Medulla oblongata (tissue), 1 donor: ENCODE measurements at regions not wholly inside any gene's neighbourhood (a gene's known extent, or its start where the extent isn't known, plus 50 kb on each side); places are given as distances from the start of the nearest gene placed in this dataset.
A peak's percentile ranks its signal among the peaks of the same experiment; 100 is the strongest.

ENCODE experiments used
- DNase-seq: peaks from one replicate; pipeline ENCODE4 v3.0.0-alpha.2; 2015; ENCODE audit errors: extremely low spot score

GRCh38 chr4:32147446-32148085, 1427.4 kb downstream of the PCDH7 start:
- no peak for DNase-seq

GRCh38 chr4:32148111-32148666, 1428.0 kb downstream of the PCDH7 start:
- peak; percentile 22 for DNase-seq

GRCh38 chr4:32158961-32159360, 1438.8 kb downstream of the PCDH7 start:
- no peak for DNase-seq

GRCh38 chr4:32161392-32161791, 1441.2 kb downstream of the PCDH7 start:
- DNase-seq, result no peak

GRCh38 chr4:32163125-32163524, 1443.0 kb downstream of the PCDH7 start:
- no peak for DNase-seq

- no peak for DNase-seq
Observed at GRCh38 chr4:32169841-32170240, 1449.7 kb downstream of the PCDH7 start.

GRCh38 chr4:32172086-32172485, 1451.9 kb downstream of the PCDH7 start:
- no peak for DNase-seq

GRCh38 chr4:32172761-32173160, 1452.6 kb downstream of the PCDH7 start:
- no peak for DNase-seq

GRCh38 chr4:32180086-32180485, 1459.9 kb downstream of the PCDH7 start:
- no peak for DNase-seq

GRCh38 chr4:32184186-32184585, 1464.0 kb downstream of the PCDH7 start:
- no peak for DNase-seq

- DNase-seq, result no peak
Observed at GRCh38 chr4:32189130-32189529, 1469.0 kb downstream of the PCDH7 start.

GRCh38 chr4:32189788-32190187, 1469.6 kb downstream of the PCDH7 start:
- DNase-seq, result no peak

GRCh38 chr4:32191961-32192360, 1471.8 kb downstream of the PCDH7 start:
- no peak for DNase-seq

GRCh38 chr4:32192363-32192762, 1472.2 kb downstream of the PCDH7 start:
- DNase-seq, result no peak

GRCh38 chr4:32192991-32193390, 1472.8 kb downstream of the PCDH7 start:
- no peak for DNase-seq

GRCh38 chr4:32196950-32197688, 1477.0 kb downstream of the PCDH7 start:
- no peak for DNase-seq

- no peak for DNase-seq
Observed at GRCh38 chr4:32199639-32200038, 1479.5 kb downstream of the PCDH7 start.

- no peak for DNase-seq
Observed at GRCh38 chr4:32203340-32203739, 1483.2 kb downstream of the PCDH7 start.

GRCh38 chr4:32206756-32207155, 1486.6 kb downstream of the PCDH7 start:
- DNase-seq, result no peak

- DNase-seq, result no peak
Observed at GRCh38 chr4:32207456-32207855, 1487.3 kb downstream of the PCDH7 start.

- no peak for DNase-seq
Observed at GRCh38 chr4:32215277-32215676, 1495.1 kb downstream of the PCDH7 start.

- no peak for DNase-seq
Observed at GRCh38 chr4:32216502-32216901, 1496.3 kb downstream of the PCDH7 start.
